Esophagus mucosa (tissue), 1 donor: ENCODE measurements at regions not wholly inside any gene's neighbourhood (a gene's known extent, or its start where the extent isn't known, plus 50 kb on each side); places are given as distances from the start of the nearest gene placed in this dataset.
"Not testable (repeated sequence)": the region's sequence is repeated elsewhere in the genome, so short reads cannot be mapped to it uniquely, and the experiment has no call there.

Source experiments
- ATAC-seq: fragments of 200-7000 bp; cut with Tn5 transposase; one replicate; pipeline ENCODE4 v1.9.1; 2020
- donor health status: DM: yes; HTN: yes; CAD: no.

- not testable (repeated sequence) for ATAC-seq
These were observed 179.2 kb upstream of the ZSCAN2 start for GRCh38 chr15:84421513-84422181.

- not testable (repeated sequence) for ATAC-seq
These were observed 175.5 kb upstream of the ZSCAN2 start for GRCh38 chr15:84425327-84425726.

- ATAC-seq = peak; percentile 20
These were observed 127.4 kb upstream of the ZSCAN2 start for GRCh38 chr15:84473305-84473877.

- ATAC-seq = peak; percentile 32
These were observed 124.3 kb upstream of the ZSCAN2 start for GRCh38 chr15:84476364-84477033.

GRCh38 chr15:84477550-84477949 lies 123.3 kb upstream of the ZSCAN2 start:
- peak; percentile 90 for ATAC-seq

GRCh38 chr15:84480174-84480681 lies 120.6 kb upstream of the ZSCAN2 start:
- ATAC-seq = peak; percentile 74

GRCh38 chr15:84483859-84484258 lies 117.0 kb upstream of the ZSCAN2 start:
- ATAC-seq = not testable (repeated sequence)

GRCh38 chr15:84500165-84500889 lies 100.5 kb upstream of the ZSCAN2 start:
- not testable (repeated sequence) for ATAC-seq

- ATAC-seq = not testable (repeated sequence)
These were observed 97.7 kb upstream of the ZSCAN2 start for GRCh38 chr15:84503101-84503500.

- ATAC-seq = not testable (repeated sequence)
These were observed 95.3 kb upstream of the ZSCAN2 start for GRCh38 chr15:84505552-84505951.

- not testable (repeated sequence) for ATAC-seq
These were observed 88.5 kb upstream of the ZSCAN2 start for GRCh38 chr15:84512324-84512723.

- not testable (repeated sequence) for ATAC-seq
These were observed 84.0 kb upstream of the ZSCAN2 start for GRCh38 chr15:84516773-84517172.

GRCh38 chr15:84525491-84526344 lies 75.1 kb upstream of the ZSCAN2 start:
- peak; percentile 66 for ATAC-seq

- ATAC-seq = not testable (repeated sequence)
These were observed 70.1 kb upstream of the ZSCAN2 start for GRCh38 chr15:84530751-84531150.

GRCh38 chr15:84531223-84531622 lies 69.6 kb upstream of the ZSCAN2 start:
- ATAC-seq = not testable (repeated sequence)

GRCh38 chr15:84531709-84532367 lies 69.0 kb upstream of the ZSCAN2 start:
- not testable (repeated sequence) for ATAC-seq

GRCh38 chr15:84533705-84534104 lies 67.1 kb upstream of the ZSCAN2 start:
- not testable (repeated sequence) for ATAC-seq

GRCh38 chr15:84534561-84535235 lies 66.1 kb upstream of the ZSCAN2 start:
- not testable (repeated sequence) for ATAC-seq

- ATAC-seq = peak; percentile 32
These were observed 64.6 kb upstream of the ZSCAN2 start for GRCh38 chr15:84536181-84536580.

- not testable (repeated sequence) for ATAC-seq
These were observed 56.2 kb upstream of the ZSCAN2 start for GRCh38 chr15:84544586-84544985.

GRCh38 chr15:84547150-84547549 lies 53.7 kb upstream of the ZSCAN2 start:
- not testable (repeated sequence) for ATAC-seq
